Stomach smooth muscle (tissue), 2 donors: ENCODE measurements at regions not wholly inside any gene's neighbourhood (a gene's known extent, or its start where the extent isn't known, plus 50 kb on each side); places are given as distances from the start of the nearest gene placed in this dataset.

Experiments
- H3K27ac ChIP-seq: one replicate; pipeline ENCODE4 v1.7.0; 2013; ENCODE audit warnings: mild to moderate bottlenecking, low read length, inconsistent platforms
- H3K27me3 ChIP-seq, 2 donors: one replicate each; pipeline ENCODE4 v1.7.0; 2013; ENCODE audit warnings: low read length in 2 of 2; ENCODE audit not compliant: insufficient read depth in 2 of 2, control insufficient read depth in 1 of 2
- H3K36me3 ChIP-seq, 2 donors: one replicate each; pipeline ENCODE4 v1.7.0; 2013; ENCODE audit warnings: low read length in 2 of 2; ENCODE audit not compliant: control insufficient read depth in 2 of 2, insufficient read depth in 2 of 2
- H3K4me1 ChIP-seq: one replicate; pipeline ENCODE4 v1.7.0; 2013; ENCODE audit warnings: low read length; ENCODE audit not compliant: control insufficient read depth, insufficient read depth
- H3K4me3 ChIP-seq, 2 donors: one replicate each; pipeline ENCODE4 v1.7.0; 2013; ENCODE audit warnings: low read length in 2 of 2
- H3K9ac ChIP-seq, 2 donors: one replicate each; pipeline ENCODE4 v1.7.0; 2013; ENCODE audit warnings: low read length in 2 of 2, mild to moderate bottlenecking in 1 of 2
- H3K9me3 ChIP-seq, 2 donors: one replicate each; pipeline ENCODE4 v1.7.0; 2013; ENCODE audit warnings: low read length in 2 of 2; ENCODE audit not compliant: control insufficient read depth in 2 of 2
- donor health status: healthy.
- donor health status: Pancreatic carcinoma.

GRCh38 chr1:88466899-88467580 lies 217.0 kb upstream of the PKN2 start:
- Histone ChIP-seq H3K9ac (no peak overlapping the region), H3K9me3 (no peaks in the 10 kb centered on the region), H3K27me3 (no peaks in the 10 kb centered on the region), H3K4me1 (peaks cover 7% of the 10 kb centered on the region), H3K36me3 (no peaks in the 10 kb centered on the region), H3K27ac (no peak overlapping the region), H3K4me3 (no peak overlapping the region)

GRCh38 chr1:88472298-88472697 lies 211.8 kb upstream of the PKN2 start:
- Histone ChIP-seq H3K9me3 (no peaks in the 10 kb centered on the region), H3K4me1 (no peaks in the 10 kb centered on the region), H3K27ac (peak overlapping the region; percentile 26), H3K9ac (no peak overlapping the region), H3K4me3 (no peak overlapping the region), H3K36me3 (no peaks in the 10 kb centered on the region), H3K27me3 (no peaks in the 10 kb centered on the region)

- no peak overlapping the region for H3K9ac ChIP-seq
These were observed 211.4 kb upstream of the PKN2 start for GRCh38 chr1:88472714-88473113.

GRCh38 chr1:88474555-88475304 lies 209.3 kb upstream of the PKN2 start:
- Histone ChIP-seq H3K9ac (no peak overlapping the region), H3K9me3 (no peaks in the 10 kb centered on the region), H3K27me3 (no peaks in the 10 kb centered on the region), H3K36me3 (no peaks in the 10 kb centered on the region), H3K4me3 (no peak overlapping the region), H3K4me1 (peaks cover 3% of the 10 kb centered on the region), H3K27ac (no peak overlapping the region)

More at GRCh38 chr1:88472714-88473113, 211.4 kb upstream of the PKN2 start:
- no peaks in the 10 kb centered on the region for H3K36me3 ChIP-seq
- H3K4me1 ChIP-seq: no peaks in the 10 kb centered on the region
- no peaks in the 10 kb centered on the region for H3K27me3 ChIP-seq
- peak overlapping the region; percentile 26 for H3K27ac ChIP-seq
- no peak overlapping the region for H3K4me3 ChIP-seq
- no peaks in the 10 kb centered on the region for H3K9me3 ChIP-seq

GRCh38 chr1:88484881-88485280 lies 199.2 kb upstream of the PKN2 start:
- Histone ChIP-seq H3K36me3 (no peaks in the 10 kb centered on the region), H3K27ac (no peak overlapping the region), H3K27me3 (no peaks in the 10 kb centered on the region), H3K9me3 (no peaks in the 10 kb centered on the region), H3K4me3 (no peak overlapping the region), H3K4me1 (no peaks in the 10 kb centered on the region), H3K9ac (no peak overlapping the region)

GRCh38 chr1:88488237-88488636 lies 195.8 kb upstream of the PKN2 start:
- Histone ChIP-seq H3K4me3 (no peak overlapping the region), H3K9me3 (no peaks in the 10 kb centered on the region), H3K27me3 (no peaks in the 10 kb centered on the region), H3K36me3 (no peaks in the 10 kb centered on the region), H3K27ac (no peak overlapping the region), H3K9ac (no peak overlapping the region), H3K4me1 (no peaks in the 10 kb centered on the region)

- Histone ChIP-seq H3K4me1 (no peaks in the 10 kb centered on the region), H3K27me3 (no peaks in the 10 kb centered on the region), H3K36me3 (no peaks in the 10 kb centered on the region), H3K9ac (no peak overlapping the region), H3K4me3 (no peak overlapping the region), H3K9me3 (no peaks in the 10 kb centered on the region), H3K27ac (no peak overlapping the region)
These were observed 193.4 kb upstream of the PKN2 start for GRCh38 chr1:88490676-88491075.

GRCh38 chr1:88499671-88500070 lies 184.4 kb upstream of the PKN2 start:
- no peak overlapping the region for H3K9ac ChIP-seq
- H3K27me3 ChIP-seq: no peaks in the 10 kb centered on the region
- H3K4me1 ChIP-seq: peaks cover 11% of the 10 kb centered on the region
- no peaks in the 10 kb centered on the region for H3K9me3 ChIP-seq
- no peak overlapping the region for H3K27ac ChIP-seq
- H3K4me3 ChIP-seq: no peak overlapping the region
- H3K36me3 ChIP-seq: no peaks in the 10 kb centered on the region

GRCh38 chr1:88502886-88503285 lies 181.2 kb upstream of the PKN2 start:
- H3K27me3 ChIP-seq: no peaks in the 10 kb centered on the region
- H3K9me3 ChIP-seq: no peaks in the 10 kb centered on the region
- H3K9ac ChIP-seq: no peak overlapping the region
- H3K27ac ChIP-seq: peak overlapping the region; percentile 46
- H3K36me3 ChIP-seq: no peaks in the 10 kb centered on the region
- no peak overlapping the region for H3K4me3 ChIP-seq
- peaks cover 11% of the 10 kb centered on the region for H3K4me1 ChIP-seq

GRCh38 chr1:88503646-88504045 lies 180.4 kb upstream of the PKN2 start:
- Histone ChIP-seq H3K4me1 (peaks cover 8% of the 10 kb centered on the region), H3K27ac (no peak overlapping the region), H3K9ac (no peak overlapping the region), H3K9me3 (no peaks in the 10 kb centered on the region), H3K27me3 (no peaks in the 10 kb centered on the region), H3K36me3 (no peaks in the 10 kb centered on the region), H3K4me3 (no peak overlapping the region)

GRCh38 chr1:88504601-88505000 lies 179.5 kb upstream of the PKN2 start:
- Histone ChIP-seq H3K9me3 (no peaks in the 10 kb centered on the region), H3K9ac (no peak overlapping the region), H3K4me3 (no peak overlapping the region), H3K36me3 (no peaks in the 10 kb centered on the region), H3K27me3 (no peaks in the 10 kb centered on the region), H3K27ac (no peak overlapping the region), H3K4me1 (peaks cover 8% of the 10 kb centered on the region)
